CD4-positive, alpha-beta T cell (primary cell): ENCODE measurements at regions not wholly inside any gene's neighbourhood (a gene's known extent, or its start where the extent isn't known, plus 50 kb on each side); places are given as distances from the start of the nearest gene placed in this dataset.

Experiments used
- ATAC-seq: fragments of 200-7000 bp; cut with Tn5 transposase; one replicate; pipeline ENCODE4 v1.10.0; 2022; ENCODE audit warnings: mild to moderate bottlenecking; ENCODE audit not compliant: poor library complexity
- CTCF ChIA-PET: fragments of 350-600 bp; sonication (Branson Sonifier 250); formaldehyde crosslinking; loops from one replicate; lab custom pipeline; 2021; ENCODE audit warnings: antibody characterized with exemption, inconsistent platforms; lab: Charles Lee
- POLR2A ChIA-PET: fragments of 350-600 bp; sonication (Branson Sonifier 250); formaldehyde crosslinking; loops from one replicate; lab custom pipeline; 2021; ENCODE audit warnings: antibody characterized with exemption, inconsistent platforms; lab: Charles Lee
- DNase-seq, 14 experiments: peaks; one replicate each; pipeline ENCODE4 v3.0.0-alpha.2; 2013 to 2020; ENCODE audit warnings: mixed read lengths in 2 of 14
- H3K27ac ChIP-seq, 2 donors: one replicate each; pipeline versions ENCODE4 v1.5.1 to v1.7.0; 2013; ENCODE audit warnings: low read length in 2 of 2, low read depth in 1 of 2, mild to moderate bottlenecking in 1 of 2
- H3K27me3 ChIP-seq, 2 experiments: 1 replicate in 1 of 2; 2 replicates in 1 of 2; pipeline versions ENCODE4 v1.6.1 to v1.7.0; 2013; ENCODE audit warnings: low read length in 2 of 2, control low read depth in 1 of 2, mild to moderate bottlenecking in 1 of 2, moderate library complexity in 1 of 2; ENCODE audit not compliant: insufficient read depth in 2 of 2, control insufficient read depth in 1 of 2
- H3K36me3 ChIP-seq: one replicate; pipeline ENCODE4 v1.6.1; 2013; ENCODE audit warnings: low read length, control low read depth; ENCODE audit not compliant: insufficient read depth
- H3K4me1 ChIP-seq: one replicate; pipeline ENCODE4 v1.6.1; 2013; ENCODE audit warnings: low read length, control low read depth; ENCODE audit not compliant: insufficient read depth
- H3K4me3 ChIP-seq: one replicate; pipeline ENCODE4 v1.5.1; 2013; ENCODE audit warnings: mild to moderate bottlenecking, low read length, moderate library complexity
- H3K9me3 ChIP-seq, 2 experiments: 1 replicate in 1 of 2; 2 replicates in 1 of 2; pipeline versions ENCODE4 v1.6.1 to v1.7.0; 2013; ENCODE audit warnings: low read length in 2 of 2, mild to moderate bottlenecking in 2 of 2, control low read depth in 1 of 2, moderate library complexity in 1 of 2; ENCODE audit not compliant: control insufficient read depth in 1 of 2, insufficient read depth in 1 of 2
- H3K27ac Mint-ChIP-seq: one replicate; pipeline ENCODE4 v1.8.0; 2020; ENCODE audit warnings: mixed read lengths
- H3K27me3 Mint-ChIP-seq: one replicate; pipeline ENCODE4 v1.8.0; 2021; ENCODE audit warnings: mixed read lengths
- H3K36me3 Mint-ChIP-seq: one replicate; pipeline ENCODE4 v1.8.0; 2021; ENCODE audit warnings: low read depth, mixed read lengths
- H3K4me1 Mint-ChIP-seq: one replicate; pipeline ENCODE4 v1.8.0; 2021; ENCODE audit warnings: low read depth, mixed read lengths
- H3K4me3 Mint-ChIP-seq: one replicate; pipeline ENCODE4 v1.8.0; 2020; ENCODE audit warnings: mild to moderate bottlenecking, mixed read lengths
- H3K9me3 Mint-ChIP-seq: one replicate; pipeline ENCODE4 v1.8.0; 2020; ENCODE audit warnings: mixed read lengths
- CTCF ChIP-seq: fragments of 200-600 bp; IDR thresholded peaks from one replicate; pipeline ENCODE4 v1.8.0; 2022; ENCODE audit warnings: antibody characterized with exemption, mild to moderate bottlenecking
- intact Hi-C, 2 experiments: fragments of 100-400 bp; cut with DNase I in 1 of 2; cut with micrococcal nuclease in 1 of 2; formaldehyde crosslinking; loops; one replicate each; pipeline versions ENCODE4 v1.15.1 to v1.9.0; 2023 to 2025; cut with DNase I, micrococcal nuclease

DNA sequence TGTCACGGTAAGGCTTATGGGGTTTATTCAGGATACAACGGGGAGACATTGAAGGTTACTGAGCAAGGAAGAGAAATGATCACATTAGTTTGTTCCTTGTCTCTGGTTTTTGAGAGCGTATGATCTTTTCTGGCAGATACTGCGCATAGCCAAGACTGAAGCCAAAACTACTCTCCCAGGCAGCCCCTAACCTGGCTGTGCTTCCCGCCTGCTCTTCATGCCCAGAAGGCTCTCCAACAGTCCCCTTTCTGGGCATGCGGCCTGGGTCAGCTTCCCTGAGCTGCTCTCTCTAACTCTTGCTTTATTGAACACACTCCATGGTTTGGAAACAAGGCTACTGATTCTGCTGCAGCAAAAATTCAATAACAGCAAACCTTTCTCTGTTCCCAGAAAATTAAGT lies 306.6 kb downstream of the BUD13 start:
- Mint-ChIP-seq H3K36me3 (no peaks in the 10 kb centered on the region), H3K27me3 (peaks cover 39% of the 10 kb centered on the region), H3K27ac (no peak overlapping the region), H3K9me3 (no peaks in the 10 kb centered on the region), H3K4me3 (no peak overlapping the region), H3K4me1 (no peaks in the 10 kb centered on the region)
- ATAC-seq (no peak), DNase-seq (no peak)
- H3K27ac ChIP-seq: no peak overlapping the region
- TF ChIP-seq CTCF: no peak
- no peaks in the 10 kb centered on the region for H3K4me1 ChIP-seq
- H3K4me3 ChIP-seq: no peak overlapping the region
- intact Hi-C loops: no loop called here
- POLR2A ChIA-PET: no interaction called here
- CTCF ChIA-PET: no interaction called here
- H3K36me3 ChIP-seq: no peaks in the 10 kb centered on the region
- peaks cover 0 to 5% of the 10 kb centered on the region in 2 experiments for H3K9me3 ChIP-seq
- no peaks in the 10 kb centered on the region for H3K27me3 ChIP-seq

DNA sequence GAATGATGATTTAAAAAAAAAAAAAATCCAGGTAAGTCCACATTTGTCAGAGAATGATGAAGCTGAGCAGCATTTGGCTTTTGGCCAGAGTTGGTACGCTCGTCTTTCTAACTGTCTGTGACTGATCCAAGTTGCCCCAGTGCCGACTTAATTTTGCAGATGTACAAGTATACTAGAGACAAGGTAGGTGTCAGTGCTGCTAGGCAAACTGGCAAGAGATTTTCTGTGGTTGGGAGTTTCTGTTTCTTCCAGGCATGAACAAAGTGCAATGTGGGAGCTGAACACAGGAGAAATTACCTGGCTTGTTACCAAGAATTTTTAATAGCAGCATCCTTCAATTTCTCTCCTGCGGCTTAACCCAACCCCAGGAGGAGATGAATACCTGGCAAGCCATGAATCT lies 307.7 kb downstream of the BUD13 start:
- no peaks in the 10 kb centered on the region for H3K27me3 ChIP-seq
- intact Hi-C loops: no loop called here
- Mint-ChIP-seq H3K4me1 (no peaks in the 10 kb centered on the region), H3K9me3 (no peaks in the 10 kb centered on the region), H3K36me3 (no peaks in the 10 kb centered on the region), H3K27ac (no peak overlapping the region), H3K4me3 (no peak overlapping the region), H3K27me3 (peaks cover 40% of the 10 kb centered on the region)
- DNase-seq (no peak), ATAC-seq (no peak)
- TF ChIP-seq CTCF: no peak
- no peaks in the 10 kb centered on the region for H3K36me3 ChIP-seq
- ChIA-PET CTCF (no interaction called here), POLR2A (no interaction called here)
- H3K4me3 ChIP-seq: no peak overlapping the region
- no peak overlapping the region for H3K27ac ChIP-seq
- no peaks in the 10 kb centered on the region for H3K4me1 ChIP-seq
- peaks cover 0 to 5% of the 10 kb centered on the region in 2 experiments for H3K9me3 ChIP-seq

GRCh38 chr11:116461789-116462188 lies 311.0 kb downstream of the BUD13 start:
- H3K36me3 ChIP-seq: no peaks in the 10 kb centered on the region
- POLR2A ChIA-PET: no interaction called here
- H3K4me3 Mint-ChIP-seq: no peak overlapping the region
- ATAC-seq (no peak), DNase-seq (no peak)
- no peak overlapping the region for H3K27ac Mint-ChIP-seq
- no peak overlapping the region for H3K4me3 ChIP-seq
- no peaks in the 10 kb centered on the region for H3K4me1 ChIP-seq
- H3K4me1 Mint-ChIP-seq: no peaks in the 10 kb centered on the region
- H3K27me3 ChIP-seq: no peaks in the 10 kb centered on the region
- H3K9me3 Mint-ChIP-seq: no peaks in the 10 kb centered on the region
- CTCF ChIA-PET: no interaction called here
- H3K27me3 Mint-ChIP-seq: peaks cover 37% of the 10 kb centered on the region
- H3K9me3 ChIP-seq: peaks cover 0 to 14% of the 10 kb centered on the region in 2 experiments
- H3K36me3 Mint-ChIP-seq: no peaks in the 10 kb centered on the region
- intact Hi-C loops: no loop called here
- no peak overlapping the region for H3K27ac ChIP-seq
- no peak for TF ChIP-seq CTCF
